Activated CD8-positive, alpha-beta memory T cell treated with anti-CD3 and anti-CD28 coated beads, Interleukin-2, amount 10 ng/mL, durations not matched to agents 7 days and 5 days (primary cell): ENCODE measurements at regions not wholly inside any gene's neighbourhood (a gene's known extent, or its start where the extent isn't known, plus 50 kb on each side); places are given as distances from the start of the nearest gene placed in this dataset.

Experiments used
- ATAC-seq: fragments of 150-1000 bp; cut with Tn5 transposase; one replicate; pipeline ENCODE4 v1.10.0; 2021; ENCODE audit warnings: moderate library complexity
- CTCF ChIA-PET: fragments of 350-600 bp; sonication (Branson Sonifier 250); formaldehyde crosslinking; loops from one replicate; lab custom pipeline; 2021; ENCODE audit warnings: antibody characterized with exemption; lab: Charles Lee
- DNase-seq: peaks from one replicate; pipeline ENCODE4 v3.0.0-alpha.2; 2020
- H3K27ac Mint-ChIP-seq: one replicate; pipeline ENCODE4 v1.8.0; 2021; ENCODE audit warnings: mild to moderate bottlenecking, mixed read lengths
- H3K27me3 Mint-ChIP-seq: one replicate; pipeline ENCODE4 v1.8.0; 2021; ENCODE audit warnings: mixed read lengths
- H3K36me3 Mint-ChIP-seq: one replicate; pipeline ENCODE4 v1.8.0; 2021; ENCODE audit warnings: mild to moderate bottlenecking, mixed read lengths
- H3K4me1 Mint-ChIP-seq: one replicate; pipeline ENCODE4 v1.8.0; 2021; ENCODE audit warnings: mixed read lengths
- H3K4me3 Mint-ChIP-seq: one replicate; pipeline ENCODE4 v1.8.0; 2021; ENCODE audit warnings: mild to moderate bottlenecking, moderate library complexity, mixed read lengths
- H3K9me3 Mint-ChIP-seq: one replicate; pipeline ENCODE4 v1.8.0; 2022; ENCODE audit warnings: low read depth, mixed read lengths

DNA sequence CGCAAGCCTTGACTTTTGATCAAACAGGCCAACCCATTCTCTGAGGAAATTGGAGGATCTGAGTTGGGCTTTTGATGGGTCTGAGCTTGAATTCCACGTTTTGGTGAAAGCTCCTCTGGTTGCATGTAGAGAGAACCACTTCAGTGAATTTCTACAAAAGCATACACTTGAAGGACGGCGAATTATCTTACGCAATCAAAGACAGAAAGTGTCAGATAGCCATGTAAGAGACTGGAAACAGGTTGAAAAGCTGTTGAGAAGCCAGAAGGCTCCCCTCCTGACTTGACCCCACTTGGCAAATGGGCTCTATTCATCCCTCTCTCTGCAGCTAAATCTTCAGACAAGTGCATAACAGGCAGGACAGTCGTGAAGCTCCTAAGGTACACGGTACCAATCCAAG is 809.1 kb downstream of the BCL11B start:
- no peaks in the 10 kb centered on the region for H3K27me3 Mint-ChIP-seq
- H3K27ac Mint-ChIP-seq: no peak overlapping the region
- peaks cover 2% of the 10 kb centered on the region for H3K9me3 Mint-ChIP-seq
- H3K4me3 Mint-ChIP-seq: no peak overlapping the region
- no peak for DNase-seq
- CTCF ChIA-PET: no interaction called here
- no peaks in the 10 kb centered on the region for H3K4me1 Mint-ChIP-seq
- H3K36me3 Mint-ChIP-seq: peaks cover 1% of the 10 kb centered on the region
- ATAC-seq: no peak

DNA sequence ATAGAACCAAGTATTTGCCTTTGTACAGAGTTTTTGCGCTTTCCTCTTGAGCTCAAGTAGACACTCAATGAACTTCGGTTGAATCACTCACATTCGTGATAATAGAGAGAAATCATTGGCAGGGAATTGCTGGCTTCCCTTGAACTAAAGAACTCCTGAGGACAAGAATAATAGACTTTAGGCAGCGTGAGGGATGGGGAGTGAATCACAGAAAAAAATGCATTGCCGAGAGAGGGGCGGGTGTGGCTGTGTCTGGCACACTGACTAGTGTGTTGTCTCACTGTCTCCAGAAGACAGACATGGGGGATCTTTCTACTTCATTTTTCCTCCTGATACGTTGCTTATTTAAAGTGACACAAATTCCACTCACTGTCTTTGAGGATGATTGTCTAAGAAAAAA is 805.2 kb downstream of the BCL11B start:
- Mint-ChIP-seq H3K27me3 (no peaks in the 10 kb centered on the region), H3K27ac (no peak overlapping the region), H3K36me3 (no peaks in the 10 kb centered on the region), H3K4me1 (peaks cover 7% of the 10 kb centered on the region), H3K9me3 (peaks cover 2% of the 10 kb centered on the region), H3K4me3 (no peak overlapping the region)
- ATAC-seq (no peak), DNase-seq (no peak)
- CTCF ChIA-PET: no interaction called here

- CTCF ChIA-PET: no interaction called here
- Mint-ChIP-seq H3K4me3 (no peak overlapping the region), H3K4me1 (peaks cover 7% of the 10 kb centered on the region), H3K9me3 (no peaks in the 10 kb centered on the region), H3K27me3 (no peaks in the 10 kb centered on the region), H3K27ac (no peak overlapping the region), H3K36me3 (no peaks in the 10 kb centered on the region)
- DNase-seq (no peak), ATAC-seq (no peak)
Measured at GRCh38 chr14:98470663-98471062, 801.3 kb downstream of the BCL11B start.

GRCh38 chr14:98474900-98475299 is 797.1 kb downstream of the BCL11B start:
- Mint-ChIP-seq H3K27me3 (no peaks in the 10 kb centered on the region), H3K4me3 (no peak overlapping the region), H3K4me1 (no peaks in the 10 kb centered on the region), H3K36me3 (no peaks in the 10 kb centered on the region), H3K27ac (no peak overlapping the region), H3K9me3 (no peaks in the 10 kb centered on the region)
- CTCF ChIA-PET: no interaction called here
- DNase-seq (no peak), ATAC-seq (no peak)

GRCh38 chr14:98477935-98478334 is 794.1 kb downstream of the BCL11B start:
- ATAC-seq (no peak), DNase-seq (no peak)
- CTCF ChIA-PET: interaction anchor here (1.4 kb wide), 1 partner anchor 15 kb away, joined by 4 read pairs; no protein-coding TSS in a partner anchor
- Mint-ChIP-seq H3K27ac (no peak overlapping the region), H3K36me3 (no peaks in the 10 kb centered on the region), H3K4me3 (no peak overlapping the region), H3K9me3 (no peaks in the 10 kb centered on the region), H3K27me3 (no peaks in the 10 kb centered on the region), H3K4me1 (no peaks in the 10 kb centered on the region)

- no peaks in the 10 kb centered on the region for H3K4me1 Mint-ChIP-seq
- H3K27me3 Mint-ChIP-seq: no peaks in the 10 kb centered on the region
- H3K36me3 Mint-ChIP-seq: peaks cover 4% of the 10 kb centered on the region
- H3K4me3 Mint-ChIP-seq: no peak overlapping the region
- CTCF ChIA-PET: no interaction called here
- no peak for DNase-seq
- ATAC-seq: no peak
- H3K27ac Mint-ChIP-seq: no peak overlapping the region
- H3K9me3 Mint-ChIP-seq: peaks cover 3% of the 10 kb centered on the region
Measured at GRCh38 chr14:98489115-98489514, 782.9 kb downstream of the BCL11B start.

DNA sequence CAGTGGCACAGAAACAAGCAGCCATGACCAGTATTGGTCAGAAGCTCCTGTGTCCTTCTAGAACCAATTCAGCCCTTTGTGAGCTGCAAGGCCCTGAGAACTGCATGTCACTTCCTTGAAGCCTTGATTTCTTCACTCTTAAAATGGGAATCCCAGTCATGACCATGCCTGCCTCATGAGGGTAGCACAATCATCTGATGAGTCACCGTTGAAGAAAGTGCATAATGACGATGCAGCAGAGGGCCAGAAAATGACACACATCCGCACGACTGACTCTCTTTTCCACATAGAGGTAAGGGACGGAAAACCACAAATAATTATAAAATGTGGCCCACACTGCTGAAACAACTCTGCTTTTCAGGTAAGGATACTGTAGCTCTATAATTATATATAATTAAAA is 777.4 kb downstream of the BCL11B start:
- no peak overlapping the region for H3K4me3 Mint-ChIP-seq
- no peaks in the 10 kb centered on the region for H3K9me3 Mint-ChIP-seq
- no peaks in the 10 kb centered on the region for H3K4me1 Mint-ChIP-seq
- DNase-seq (no peak), ATAC-seq (no peak)
- peaks cover 2% of the 10 kb centered on the region for H3K27me3 Mint-ChIP-seq
- CTCF ChIA-PET: interaction anchor here (1.1 kb wide), 1 partner anchor 15 kb away, joined by 3 read pairs; no protein-coding TSS in a partner anchor
- no peaks in the 10 kb centered on the region for H3K36me3 Mint-ChIP-seq
- no peak overlapping the region for H3K27ac Mint-ChIP-seq

GRCh38 chr14:98498019-98498885 is 773.7 kb downstream of the BCL11B start:
- Mint-ChIP-seq H3K9me3 (no peaks in the 10 kb centered on the region), H3K4me1 (no peaks in the 10 kb centered on the region), H3K27ac (no peak overlapping the region), H3K27me3 (peaks cover 2% of the 10 kb centered on the region), H3K4me3 (no peak overlapping the region), H3K36me3 (no peaks in the 10 kb centered on the region)
- no peak for DNase-seq
- CTCF ChIA-PET: no interaction called here
- ATAC-seq: no peak

DNA sequence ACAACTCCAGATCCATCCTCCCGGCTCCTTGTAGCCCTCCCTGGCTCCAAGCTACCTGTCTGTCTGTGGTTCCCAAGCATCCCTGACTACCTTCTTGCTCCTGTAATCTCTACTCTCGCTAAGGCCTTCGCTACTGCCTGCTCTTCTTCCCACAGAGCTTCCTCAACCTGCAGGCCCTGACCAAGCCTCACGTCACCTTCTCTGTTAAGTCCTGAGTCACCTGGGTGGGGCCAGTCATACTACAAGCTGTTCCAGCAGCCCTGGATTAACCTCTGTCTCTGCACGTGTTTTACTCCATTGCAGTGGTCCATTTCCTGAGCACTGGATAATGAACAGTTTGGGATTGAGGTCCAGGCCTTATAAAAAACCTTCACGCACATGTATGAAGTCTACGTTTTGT is 770.7 kb downstream of the BCL11B start:
- Mint-ChIP-seq H3K9me3 (no peaks in the 10 kb centered on the region), H3K27ac (no peak overlapping the region), H3K27me3 (peaks cover 2% of the 10 kb centered on the region), H3K4me3 (no peak overlapping the region), H3K36me3 (no peaks in the 10 kb centered on the region), H3K4me1 (no peaks in the 10 kb centered on the region)
- ATAC-seq (no peak), DNase-seq (no peak)
- CTCF ChIA-PET: no interaction called here

- no peaks in the 10 kb centered on the region for H3K4me1 Mint-ChIP-seq
- H3K36me3 Mint-ChIP-seq: no peaks in the 10 kb centered on the region
- CTCF ChIA-PET: no interaction called here
- no peak for ATAC-seq
- H3K4me3 Mint-ChIP-seq: no peak overlapping the region
- no peak overlapping the region for H3K27ac Mint-ChIP-seq
- DNase-seq: no peak
- no peaks in the 10 kb centered on the region for H3K9me3 Mint-ChIP-seq
- H3K27me3 Mint-ChIP-seq: peaks cover 2% of the 10 kb centered on the region
Measured at GRCh38 chr14:98501836-98502235, 770.2 kb downstream of the BCL11B start.

DNA sequence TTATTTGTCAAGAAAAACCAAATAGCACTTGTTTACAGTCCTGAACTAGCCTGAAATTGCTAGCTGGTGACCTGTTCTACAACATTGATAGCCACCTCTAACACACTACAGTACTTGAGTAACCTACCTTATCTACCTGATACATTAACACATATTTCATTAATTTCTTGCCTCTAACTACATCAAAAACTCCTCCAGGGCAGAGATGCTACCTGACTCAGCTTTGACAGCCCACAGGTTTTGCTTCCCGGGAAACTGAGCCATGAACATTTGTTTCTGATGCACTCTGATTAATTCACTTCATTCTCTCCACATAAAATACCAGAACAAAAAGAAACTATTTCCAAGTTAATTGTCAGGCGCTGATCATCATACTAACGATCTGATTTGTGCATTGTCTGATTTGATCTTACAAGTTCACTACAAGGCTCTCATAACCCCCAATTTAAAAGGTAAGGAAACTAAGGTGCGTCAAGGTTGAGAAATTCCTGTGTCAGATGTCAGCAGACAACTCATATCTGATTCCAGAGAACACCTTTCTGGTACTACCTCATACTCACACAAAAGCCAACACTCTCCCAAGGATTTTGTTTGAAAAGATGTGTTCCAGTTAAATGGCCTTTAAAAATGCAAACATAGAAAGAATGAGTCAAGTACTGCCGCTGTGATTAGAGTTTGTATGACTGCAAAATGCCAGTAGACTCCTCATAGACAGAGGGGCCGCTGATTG is 768.7 kb downstream of the BCL11B start:
- H3K4me1 Mint-ChIP-seq: no peaks in the 10 kb centered on the region
- no peaks in the 10 kb centered on the region for H3K36me3 Mint-ChIP-seq
- DNase-seq: no peak
- no peak overlapping the region for H3K4me3 Mint-ChIP-seq
- ATAC-seq: no peak
- peaks cover 2% of the 10 kb centered on the region for H3K27me3 Mint-ChIP-seq
- no peak overlapping the region for H3K27ac Mint-ChIP-seq
- no peaks in the 10 kb centered on the region for H3K9me3 Mint-ChIP-seq
- CTCF ChIA-PET: no interaction called here

DNA sequence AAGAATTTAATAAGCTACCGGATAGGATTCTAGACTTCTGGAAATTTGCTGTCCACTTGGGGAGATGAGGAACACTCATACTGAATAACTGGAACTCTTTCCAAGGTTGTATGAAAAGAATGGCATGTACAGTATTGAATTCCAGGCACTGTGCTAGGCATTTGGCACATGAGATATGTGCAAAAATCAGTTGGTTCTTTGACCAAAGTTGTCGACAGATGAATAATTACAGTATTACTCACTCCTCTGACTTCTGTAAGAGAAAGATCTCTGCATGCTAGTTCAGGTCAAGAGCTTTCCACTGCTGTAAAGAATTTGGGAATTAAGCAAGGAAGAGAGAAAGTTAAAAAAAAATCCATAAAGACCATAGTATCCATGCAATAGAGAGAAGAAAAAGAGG is 764.7 kb downstream of the BCL11B start:
- Mint-ChIP-seq H3K9me3 (no peaks in the 10 kb centered on the region), H3K4me1 (peaks cover 14% of the 10 kb centered on the region), H3K27ac (no peak overlapping the region), H3K4me3 (no peak overlapping the region), H3K36me3 (peaks cover 5% of the 10 kb centered on the region), H3K27me3 (no peaks in the 10 kb centered on the region)
- DNase-seq (no peak), ATAC-seq (no peak)
- CTCF ChIA-PET: no interaction called here

GRCh38 chr14:98510392-98510791 is 761.6 kb downstream of the BCL11B start:
- Mint-ChIP-seq H3K9me3 (no peaks in the 10 kb centered on the region), H3K36me3 (peaks cover 5% of the 10 kb centered on the region), H3K27ac (no peak overlapping the region), H3K4me3 (no peak overlapping the region), H3K27me3 (no peaks in the 10 kb centered on the region), H3K4me1 (peaks cover 22% of the 10 kb centered on the region)
- CTCF ChIA-PET: no interaction called here
- ATAC-seq: no peak
- DNase-seq: no peak
